GM20000 (cell line): ENCODE measurements at regions not wholly inside any gene's neighbourhood (a gene's known extent, or its start where the extent isn't known, plus 50 kb on each side); places are given as distances from the start of the nearest gene placed in this dataset.

Source experiments
- DNase-seq: peaks from one replicate; pipeline ENCODE4 v3.0.0; 2012; ENCODE audit warnings: low spot score
- CTCF ChIP-seq: IDR thresholded peaks from 2 replicates; pipeline ENCODE4 v1.5.1; 2012; ENCODE audit warnings: mild to moderate bottlenecking, control low read depth; ENCODE audit errors: extremely low read depth, missing control alignments

DNA sequence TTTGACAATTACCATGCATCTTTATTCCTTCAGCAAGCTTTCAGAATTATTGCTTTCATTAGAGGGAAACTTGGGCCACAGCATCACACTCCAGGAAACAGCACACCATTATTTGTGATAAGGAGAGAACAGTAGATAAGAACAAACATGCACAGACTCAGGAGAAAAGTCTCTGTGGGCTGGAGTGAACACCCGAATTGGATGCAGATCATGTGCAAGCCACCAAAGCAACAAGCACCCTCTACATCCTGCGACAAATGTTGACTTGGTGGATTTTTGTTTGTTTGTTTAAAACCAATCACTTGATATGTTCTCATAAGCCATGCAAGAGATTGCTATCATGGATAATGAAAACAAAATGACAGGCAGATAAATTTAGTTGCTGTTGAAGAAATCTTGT is 67.7 kb upstream of the ZFP64 start:
- no peak for TF ChIP-seq CTCF
- DNase-seq, result no peak

DNA sequence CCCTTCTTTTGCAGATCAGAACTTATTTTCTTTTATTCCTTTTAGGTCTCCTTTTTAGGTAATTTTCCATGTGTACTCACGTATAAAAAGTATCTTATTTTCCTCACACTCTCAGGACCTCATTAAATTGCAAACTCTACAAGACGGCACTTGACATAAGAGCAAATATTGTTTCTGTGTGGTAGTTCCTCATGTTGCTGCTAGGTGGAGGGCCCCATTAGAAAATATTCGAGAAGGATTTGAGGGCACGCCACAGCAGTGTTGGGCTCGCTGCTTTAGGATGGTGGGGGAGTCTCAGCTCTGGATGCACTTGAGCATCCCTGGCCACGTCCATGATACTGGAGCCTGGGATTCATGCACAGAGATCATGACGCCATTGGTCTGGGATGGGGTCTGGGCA is 64.9 kb upstream of the ZFP64 start:
- no peak for DNase-seq
- TF ChIP-seq CTCF, result no peak

DNA sequence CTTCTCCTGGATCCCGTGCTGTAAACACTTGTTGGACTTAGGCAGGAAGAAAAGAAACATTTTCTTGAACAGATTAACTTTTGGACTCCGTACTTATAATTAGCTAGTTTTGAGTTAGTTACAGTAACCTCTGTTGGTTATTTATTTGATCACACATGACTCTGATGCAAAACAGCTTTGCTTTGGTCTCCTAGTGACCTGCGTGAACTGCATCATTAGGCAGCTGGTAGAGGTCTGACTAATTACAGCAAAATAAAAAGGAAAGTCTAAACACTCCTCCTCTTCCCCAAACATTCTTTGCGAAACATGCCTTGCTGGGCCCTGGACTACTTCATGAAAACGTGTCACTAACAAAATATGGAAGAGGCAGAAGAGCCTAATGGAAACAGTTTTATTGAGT is 61.1 kb upstream of the ZFP64 start:
- no peak for DNase-seq

DNA sequence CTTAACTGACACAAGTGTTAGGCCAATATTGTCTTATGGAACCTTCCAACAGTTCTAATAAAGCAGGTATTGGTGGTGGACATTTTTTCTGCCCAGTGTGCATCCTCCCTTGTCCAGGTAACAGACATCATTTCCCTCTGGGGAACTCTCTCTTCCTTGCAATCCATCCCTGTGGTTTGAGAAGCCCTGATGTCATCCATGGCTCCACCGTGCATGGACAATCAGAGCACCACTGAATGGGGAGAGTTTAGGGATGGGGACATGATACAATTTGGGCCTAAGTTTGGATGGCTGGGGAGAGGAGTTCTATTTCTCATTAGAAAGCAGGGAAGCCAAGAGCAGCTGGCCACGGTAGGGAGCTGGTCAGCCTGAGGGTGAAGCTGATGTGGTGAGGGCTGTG is 60.2 kb upstream of the ZFP64 start:
- no peak for TF ChIP-seq CTCF
- DNase-seq, result no peak

More for the DNA sequence above, 61.1 kb upstream of the ZFP64 start:
- TF ChIP-seq CTCF, result no peak

GRCh38 chr20:52251136-52251700 is 59.6 kb upstream of the ZFP64 start:
- DNase-seq, result no peak
- TF ChIP-seq CTCF, result no peak

DNA sequence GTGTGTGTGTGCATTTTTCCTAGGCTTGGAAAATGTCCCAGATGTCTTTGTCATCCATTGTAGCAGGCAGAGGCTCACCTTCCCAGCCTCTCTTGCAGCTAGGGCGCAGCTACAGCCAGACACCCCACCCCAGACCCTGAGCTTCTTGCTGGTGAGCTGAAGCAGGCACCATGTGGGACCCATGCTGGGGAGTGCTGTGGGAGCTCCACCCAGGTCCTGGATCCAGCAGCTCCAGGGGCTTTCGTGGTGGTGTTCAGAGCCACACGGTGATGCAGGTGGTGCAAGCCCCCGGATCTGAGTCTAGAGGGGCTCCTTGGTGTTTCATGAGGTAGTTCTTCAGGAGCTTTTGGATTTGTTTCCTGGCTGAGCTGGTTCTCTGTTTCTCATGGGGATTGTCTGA is 56.0 kb upstream of the ZFP64 start:
- DNase-seq, result no peak
- TF ChIP-seq CTCF, result no peak

DNA sequence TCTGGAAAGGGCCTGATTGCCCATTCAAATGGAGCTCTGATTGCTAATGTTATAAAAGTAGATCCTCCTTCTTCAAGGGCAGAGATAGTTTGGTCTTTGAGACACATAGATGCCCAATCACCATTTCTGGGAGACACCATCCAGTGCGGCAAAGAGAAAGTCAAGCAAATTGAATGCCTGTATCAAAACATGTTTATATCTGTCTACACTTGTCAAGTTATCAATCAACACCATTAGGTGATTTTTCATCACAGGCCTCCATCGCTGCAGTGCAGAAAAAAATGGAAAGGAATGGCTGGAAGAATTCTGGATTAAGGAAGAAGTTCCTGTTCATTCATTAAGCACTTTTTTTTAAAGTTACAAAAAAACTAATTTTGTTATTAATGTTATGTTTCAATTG is 54.8 kb upstream of the ZFP64 start:
- TF ChIP-seq CTCF, result no peak
- DNase-seq, result no peak

- DNase-seq, result no peak
- TF ChIP-seq CTCF, result no peak
Observed at GRCh38 chr20:52244702-52245101, 53.1 kb upstream of the ZFP64 start.
